Adrenal gland (tissue), 9 donors: ENCODE measurements at regions not wholly inside any gene's neighbourhood (a gene's known extent, or its start where the extent isn't known, plus 50 kb on each side); places are given as distances from the start of the nearest gene placed in this dataset.

Experiments
- DNase-seq, 7 donors: peaks; one replicate each; pipeline ENCODE4 v3.0.0-alpha.2; 2019 to 2020
- H3K27ac ChIP-seq, 5 donors: fragments of 200-600 bp; sonication (generic) in 4 of 5; 1 replicate in 3 of 5; 2 replicates in 2 of 5; pipeline versions ENCODE4 v1.5.1 to v1.8.0; 2016 to 2020; ENCODE audit warnings: mild to moderate bottlenecking in 1 of 5
- H3K27me3 ChIP-seq: fragments of 200-600 bp; 2 replicates; pipeline ENCODE4 v1.8.0; 2021
- H3K36me3 ChIP-seq, 2 donors: fragments of 200-600 bp; replicated peaks in 1 of 2; 1 replicate in 1 of 2; 2 replicates in 1 of 2; pipeline versions ENCODE4 v1.5.1 to v1.8.0; 2018 to 2022
- H3K4me1 ChIP-seq, 2 donors: fragments of 200-600 bp; replicated peaks in 1 of 2; 1 replicate in 1 of 2; 2 replicates in 1 of 2; pipeline versions ENCODE4 v1.5.1 to v1.8.0; 2018 to 2021
- H3K4me3 ChIP-seq, 4 donors: fragments of 200-600 bp; sonication (generic) in 3 of 4; one replicate each; pipeline ENCODE4 v1.5.1; 2016 to 2018
- H3K9me3 ChIP-seq, 3 donors: fragments of 200-600 bp; sonication (generic) in 1 of 3; replicated peaks in 1 of 3; 1 replicate in 2 of 3; 2 replicates in 1 of 3; pipeline versions ENCODE4 v1.5.1 to v1.8.0; 2016 to 2021
- CTCF ChIP-seq, 6 experiments: fragments of 450-650 bp in 4 of 6; fragments of 200-600 bp in 2 of 6; sonication (generic) in 1 of 6; IDR thresholded peaks; 1 replicate in 5 of 6; 2 replicates in 1 of 6; pipeline versions ENCODE4 v1.5.1 to v1.8.0; 2016 to 2021; ENCODE audit warnings: antibody characterized with exemption in 6 of 6, mild to moderate bottlenecking in 2 of 6, moderate library complexity in 1 of 6
- POLR2A ChIP-seq, 2 donors: fragments of 450-650 bp; IDR thresholded peaks; one replicate each; pipeline ENCODE4 v1.6.1; 2017; ENCODE audit warnings: antibody characterized with exemption in 2 of 2, mild to moderate bottlenecking in 2 of 2, moderate library complexity in 1 of 2
- WGBS, 4 donors: extraction: QIAGEN DNeasy Blood & Tissue Kit in 2 of 4; methylation state at CpG; one replicate each; pipeline versions ENCODE4 v1.1.5 to v1.1.7; 2013 to 2017; 5-methylcytosine and 5-hydroxymethylcytosine counted together
- intact Hi-C, 2 donors: fragments of 100-400 bp; cut with DNase I; formaldehyde crosslinking; loops; one replicate each; pipeline versions ENCODE4 v1.14.1 to v1.15.0; 2022 to 2023
- donor health status: healthy with polysubstance abuse.
- donor health status: Bipolar disorder and iron deficiency.
- donor health status: DM: yes; HTN: yes; CAD: no.
- donor health status: DM: no; HTN: no; CAD: no.
- donor health status: DM: no; HTN: no; CAD: no.

- no peaks in the 10 kb centered on the region for H3K36me3 ChIP-seq
- no peak for TF ChIP-seq CTCF (IDR thresholded peaks at IDR 0.05)
- no peak for TF ChIP-seq POLR2A (IDR thresholded peaks at IDR 0.05)
- no peak overlapping the region for H3K4me3 ChIP-seq
- intact Hi-C loops: no loop called here
- WGBS, 4 donors: 80 to 100% (median 88%) methylated on average over 1 of the region's 1 CpG
- no peaks in the 10 kb centered on the region for H3K4me1 ChIP-seq
- H3K9me3 ChIP-seq: no peaks in the 10 kb centered on the region
- no peak for DNase-seq
- H3K27ac ChIP-seq: no peak overlapping the region
- H3K27me3 ChIP-seq: peaks cover 4% of the 10 kb centered on the region
These were observed 390.9 kb downstream of the GATA3 start for GRCh38 chr10:8445353-8445752.

GRCh38 chr10:8449909-8450308, 395.4 kb downstream of the GATA3 start:
- Histone ChIP-seq H3K4me1 (no peaks in the 10 kb centered on the region), H3K27ac (no peak overlapping the region), H3K9me3 (no peaks in the 10 kb centered on the region), H3K27me3 (peaks cover 4% of the 10 kb centered on the region), H3K36me3 (no peaks in the 10 kb centered on the region), H3K4me3 (no peak overlapping the region)
- TF ChIP-seq CTCF (IDR thresholded peaks at IDR 0.05) (no peak), POLR2A (IDR thresholded peaks at IDR 0.05) (no peak)
- 54 to 66% (median 60%) methylated on average over 9 of the region's 9 CpGs for WGBS, 4 donors
- intact Hi-C loops: no loop called here
- DNase-seq: no peak

- no peak for TF ChIP-seq CTCF (IDR thresholded peaks at IDR 0.05)
- TF ChIP-seq POLR2A (IDR thresholded peaks at IDR 0.05): no peak
- Histone ChIP-seq H3K4me3 (no peak overlapping the region), H3K9me3 (no peaks in the 10 kb centered on the region), H3K4me1 (no peaks in the 10 kb centered on the region), H3K36me3 (no peaks in the 10 kb centered on the region), H3K27ac (no peak overlapping the region), H3K27me3 (no peaks in the 10 kb centered on the region)
- intact Hi-C loops: no loop called here
- 37 to 50% (median 47%) methylated on average over 7 of the region's 7 CpGs for WGBS, 4 donors
- no peak for DNase-seq
These were observed 399.1 kb downstream of the GATA3 start for GRCh38 chr10:8453587-8453986.

GRCh38 chr10:8454357-8454756, 399.9 kb downstream of the GATA3 start:
- intact Hi-C loops: no loop called here
- Histone ChIP-seq H3K27me3 (no peaks in the 10 kb centered on the region), H3K9me3 (no peaks in the 10 kb centered on the region), H3K27ac (no peak overlapping the region), H3K4me1 (no peaks in the 10 kb centered on the region), H3K4me3 (no peak overlapping the region), H3K36me3 (no peaks in the 10 kb centered on the region)
- no peak for DNase-seq
- WGBS, 4 donors: 87 to 94% (median 92%) methylated on average over 3 of the region's 3 CpGs
- TF ChIP-seq CTCF (IDR thresholded peaks at IDR 0.05) (no peak), POLR2A (IDR thresholded peaks at IDR 0.05) (no peak)
